KBM-7 (cell line): ENCODE measurements at regions not wholly inside any gene's neighbourhood (a gene's known extent, or its start where the extent isn't known, plus 50 kb on each side); places are given as distances from the start of the nearest gene placed in this dataset.
"Not testable (repeated sequence)": the region's sequence is repeated elsewhere in the genome, so short reads cannot be mapped to it uniquely, and the experiment has no call there.

Experiments
- DNase-seq: peaks from one replicate; pipeline ENCODE4 v3.0.0-alpha.2; 2015
- in situ Hi-C: fragments of 300-500 bp; cut with MboI; formaldehyde crosslinking; loops from 2 replicates; pipeline ENCODE4 v1.14.3; 2020; ENCODE audit warnings: low sequenced_read_pairs, low pct_unique_long_range_greater_than_20kb, mixed read lengths

DNA sequence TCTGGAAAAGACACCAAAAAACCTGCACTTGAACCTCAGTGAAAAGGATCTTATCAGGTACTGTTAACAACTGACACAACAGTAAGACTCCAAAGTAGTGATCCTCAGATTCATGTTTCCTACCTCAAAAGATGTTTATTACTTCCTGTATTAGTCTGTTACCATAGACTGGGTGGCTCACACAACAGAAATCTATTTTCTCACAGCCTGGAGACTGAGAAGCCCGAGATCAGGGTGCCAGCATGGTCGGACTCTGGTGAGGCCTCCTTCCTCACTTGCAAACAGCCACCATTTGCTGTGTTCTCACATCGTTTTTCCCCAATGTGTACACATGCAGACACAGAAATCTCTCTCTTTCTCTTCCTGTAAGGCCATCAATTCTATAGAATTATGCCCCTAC lies 154.0 kb upstream of the THSD7A start:
- peak; percentile 4 for DNase-seq
- in situ Hi-C loops: no loop called here

DNA sequence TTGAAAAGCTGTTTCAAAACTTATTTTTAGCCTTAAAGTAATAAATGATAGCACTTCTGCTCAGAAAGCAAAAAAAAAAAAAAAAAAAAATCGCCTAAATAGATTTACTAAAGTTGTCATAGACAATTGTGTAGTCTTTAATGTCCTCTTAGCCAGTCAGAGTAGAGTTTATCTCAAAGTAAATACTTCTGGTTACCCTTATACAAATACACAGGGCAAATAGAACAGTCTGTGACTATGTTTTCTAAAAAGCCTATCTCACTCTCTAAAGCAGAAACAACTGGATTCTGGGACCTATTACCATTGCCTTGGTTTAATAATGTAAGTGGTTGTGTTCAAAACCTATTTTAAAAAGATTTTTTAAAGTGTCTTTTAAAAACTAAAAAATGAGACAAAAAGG lies 156.2 kb upstream of the THSD7A start:
- DNase-seq: no peak
- in situ Hi-C loops: no loop called here

DNA sequence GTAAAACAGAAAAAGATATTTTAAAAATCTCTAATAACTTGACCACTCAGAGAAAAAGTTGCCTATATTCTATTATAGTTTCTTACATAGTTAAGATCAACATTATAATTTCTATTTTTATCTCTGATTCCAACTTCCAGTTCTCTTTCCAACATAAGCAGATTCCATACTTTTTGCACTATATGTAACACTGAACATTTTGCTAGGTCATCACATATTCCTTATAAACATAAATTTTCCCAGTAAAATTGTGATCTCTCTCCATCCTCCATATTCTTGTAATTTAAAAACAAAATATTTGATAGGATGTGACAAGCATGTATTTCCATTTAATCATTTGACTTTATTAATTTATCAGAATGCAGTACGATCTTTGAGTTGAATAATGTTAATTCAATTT lies 170.4 kb upstream of the THSD7A start:
- in situ Hi-C loops: no loop called here
- DNase-seq: no peak

GRCh38 chr7:12004581-12004980 lies 172.6 kb upstream of the THSD7A start:
- no peak for DNase-seq
- in situ Hi-C loops: no loop called here

DNA sequence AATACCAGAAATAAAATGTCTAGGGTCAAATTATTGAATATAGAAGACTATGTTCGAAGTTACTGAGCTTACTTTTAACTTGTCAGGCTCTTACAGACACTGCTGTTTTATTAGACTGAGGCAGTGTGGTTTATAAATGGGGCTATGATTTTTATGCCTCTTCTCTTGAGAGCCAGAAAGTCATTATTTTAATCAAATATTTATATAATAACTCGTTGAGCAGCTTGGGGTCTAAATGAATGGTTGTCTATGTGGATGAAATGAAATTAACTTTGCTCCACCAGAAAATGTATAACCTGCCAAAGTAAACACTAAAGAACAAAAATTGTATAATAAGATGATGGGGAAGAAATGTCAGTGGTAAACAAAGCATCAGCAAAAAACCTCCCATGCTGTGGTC lies 175.6 kb upstream of the THSD7A start:
- in situ Hi-C loops: no loop called here
- DNase-seq: no peak

GRCh38 chr7:12013983-12014382 lies 182.0 kb upstream of the THSD7A start:
- in situ Hi-C loops: no loop called here

DNA sequence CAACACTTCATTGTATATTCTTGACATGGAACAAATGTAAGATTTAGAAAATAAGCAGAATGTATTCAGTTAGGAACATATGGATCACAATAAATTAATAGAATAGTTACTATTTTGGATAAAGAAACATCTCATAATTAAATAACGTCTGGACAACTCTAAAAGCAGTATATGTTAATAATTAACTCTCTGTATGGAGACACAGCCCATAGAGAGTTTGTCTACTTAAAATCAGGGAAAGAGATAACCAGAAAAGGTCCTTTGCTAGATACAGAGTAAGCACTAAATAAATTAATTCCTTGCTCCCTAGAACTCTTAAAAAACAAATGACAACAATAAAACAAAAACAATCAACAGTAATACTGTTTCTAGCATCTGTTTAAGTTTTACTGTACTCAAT lies 184.4 kb upstream of the THSD7A start:
- DNase-seq: no peak
- in situ Hi-C loops: no loop called here

More at GRCh38 chr7:12013983-12014382, 182.0 kb upstream of the THSD7A start:
- no peak for DNase-seq

DNA sequence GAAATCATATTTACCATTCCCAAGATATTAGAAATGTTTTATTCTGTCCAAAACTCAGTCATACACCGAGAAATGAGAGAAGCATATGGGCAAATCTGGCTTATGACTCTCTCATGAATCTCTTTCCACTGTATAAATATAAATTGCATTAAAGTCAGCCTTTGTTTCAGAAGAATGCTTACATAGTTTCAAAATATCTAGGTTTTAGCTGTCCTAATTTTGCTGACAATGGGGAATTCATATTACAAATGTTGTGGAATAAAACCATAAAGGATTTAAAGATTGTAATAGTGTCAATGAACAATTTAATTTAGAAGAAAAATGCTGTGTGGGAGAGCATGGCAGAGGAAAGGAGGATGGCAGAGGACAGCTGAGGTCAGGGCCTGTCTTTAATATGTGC lies 185.0 kb upstream of the THSD7A start:
- in situ Hi-C loops: no loop called here
- DNase-seq: no peak

GRCh38 chr7:12022011-12022410 lies 189.1 kb upstream of the TMEM106B start:
- in situ Hi-C loops, DNase-seq: not testable (repeated sequence)

DNA sequence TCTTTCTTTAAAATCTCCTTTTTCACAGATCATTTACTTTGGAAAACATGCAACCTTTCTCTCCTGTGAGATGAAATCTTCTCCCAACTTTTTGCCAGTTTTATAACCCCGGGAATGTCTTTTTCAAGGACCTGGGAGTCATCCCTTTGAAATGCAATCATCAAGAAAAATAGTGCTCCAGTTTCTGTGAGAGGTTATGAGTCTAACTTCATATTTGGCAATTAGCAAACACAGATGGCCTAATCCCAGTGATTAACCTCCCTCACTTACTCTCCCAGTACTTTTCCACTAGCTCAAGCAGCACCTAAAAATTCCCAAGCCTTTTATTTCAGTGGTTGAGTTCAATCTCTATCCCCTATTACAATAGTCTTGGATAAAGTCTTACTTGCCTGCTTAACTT lies 185.8 kb upstream of the TMEM106B start:
- no peak for DNase-seq
- in situ Hi-C loops: no loop called here

DNA sequence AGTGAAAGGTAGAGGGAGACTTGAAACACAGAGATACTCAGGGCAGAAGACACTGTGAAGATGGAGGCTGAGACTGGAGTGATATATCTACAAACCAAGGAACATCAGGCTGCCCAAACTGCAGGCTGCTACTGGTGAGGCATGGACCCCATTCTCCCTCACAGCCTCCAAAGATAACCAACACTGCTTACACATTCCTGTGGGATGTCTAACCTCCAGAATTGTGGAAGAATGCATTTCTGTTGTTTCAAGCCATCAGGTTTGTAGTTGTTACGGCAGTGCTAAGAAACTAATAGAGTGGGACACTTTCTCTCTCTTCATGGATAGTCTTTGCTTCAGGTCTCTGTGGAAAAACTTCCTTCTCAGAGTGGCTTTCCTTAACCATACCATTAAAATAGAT lies 182.6 kb upstream of the TMEM106B start:
- DNase-seq: no peak
- in situ Hi-C loops: no loop called here

DNA sequence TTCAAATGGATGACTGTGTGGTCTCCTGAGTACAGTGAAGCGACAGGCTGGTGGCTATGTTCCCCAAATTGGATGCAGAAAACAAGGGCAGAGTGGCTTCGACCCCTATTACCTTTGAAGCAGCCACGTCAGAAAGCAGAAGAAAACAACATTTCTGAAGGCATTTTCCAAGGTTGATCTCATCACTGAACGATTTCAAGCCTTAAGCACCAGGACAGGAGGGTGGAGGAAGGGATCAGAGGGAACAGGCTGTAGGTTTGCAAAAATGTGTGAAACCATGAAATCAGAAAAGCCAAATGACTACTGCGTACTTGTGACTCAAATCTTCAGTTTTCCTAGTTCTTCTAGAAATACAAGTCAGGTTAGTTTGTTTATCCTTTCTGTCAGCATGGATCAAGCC lies 181.0 kb upstream of the TMEM106B start:
- DNase-seq: no peak
- in situ Hi-C loops: no loop called here

- no peak for DNase-seq
- in situ Hi-C loops: no loop called here
Measured at GRCh38 chr7:12031186-12031585, 179.9 kb upstream of the TMEM106B start.

DNA sequence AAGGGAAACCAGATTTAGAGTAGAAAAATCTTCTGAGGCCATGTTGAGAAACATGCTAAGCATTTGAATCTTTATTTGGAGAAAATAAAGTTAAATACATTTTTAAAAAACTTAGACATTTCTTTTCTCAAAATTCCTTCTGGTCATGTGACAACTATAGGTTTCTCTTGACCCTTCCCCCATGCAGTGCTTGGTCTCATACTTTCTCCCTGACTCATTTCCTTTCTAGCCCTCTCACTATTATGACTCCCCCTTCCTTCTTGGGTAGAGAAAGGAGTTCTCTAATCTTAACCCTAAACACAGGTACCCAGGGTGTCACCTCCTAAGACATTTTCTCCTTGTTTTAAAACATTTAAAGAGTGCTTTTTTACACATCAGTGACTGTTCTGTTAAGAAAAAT lies 179.5 kb upstream of the TMEM106B start:
- in situ Hi-C loops: no loop called here
- DNase-seq: peak; percentile 31

- in situ Hi-C loops: no loop called here
- no peak for DNase-seq
Measured at GRCh38 chr7:12032146-12032545, 178.9 kb upstream of the TMEM106B start.

- in situ Hi-C loops, DNase-seq: not testable (repeated sequence)
Measured at GRCh38 chr7:12043457-12043856, 167.6 kb upstream of the TMEM106B start.

GRCh38 chr7:12052211-12052610 lies 158.9 kb upstream of the TMEM106B start:
- no peak for DNase-seq
- in situ Hi-C loops: loop anchor here (25.0 kb wide), 2 partner anchors 260 to 435 kb away; no protein-coding TSS in a partner anchor

- DNase-seq: no peak
- in situ Hi-C loops: loop anchor here (25.0 kb wide), 2 partner anchors 259 to 434 kb away; no protein-coding TSS in a partner anchor
Measured at GRCh38 chr7:12053561-12053960, 157.5 kb upstream of the TMEM106B start.

GRCh38 chr7:12054830-12055229 lies 156.3 kb upstream of the TMEM106B start:
- DNase-seq: no peak
- in situ Hi-C loops: loop anchor here (25.0 kb wide), 2 partner anchors 257 to 432 kb away; no protein-coding TSS in a partner anchor

DNA sequence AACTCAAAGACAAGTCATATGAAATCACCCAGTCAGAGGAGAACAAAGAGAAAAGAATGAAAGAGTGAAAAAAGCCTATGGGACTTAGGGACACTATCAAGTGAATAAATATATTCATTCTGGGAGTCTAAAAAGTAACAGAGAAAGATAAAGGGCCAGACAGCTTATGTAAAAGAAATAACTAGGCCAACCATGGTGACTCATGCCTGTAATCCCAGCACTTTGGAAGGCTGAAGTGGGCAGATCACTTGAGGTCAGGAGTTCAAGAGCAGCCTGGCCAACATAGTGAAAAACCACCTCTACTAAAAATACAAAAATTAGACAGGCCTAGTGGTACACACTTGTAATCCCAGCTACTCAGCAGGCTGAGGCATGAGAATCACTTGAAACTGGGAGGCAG lies 154.7 kb upstream of the TMEM106B start:
- DNase-seq: no peak
- in situ Hi-C loops: loop anchor here (25.0 kb wide), 2 partner anchors 256 to 431 kb away; no protein-coding TSS in a partner anchor

- no peak for DNase-seq
- in situ Hi-C loops: loop anchor here (25.0 kb wide), 2 partner anchors 255 to 430 kb away; no protein-coding TSS in a partner anchor
Measured at GRCh38 chr7:12056977-12057376, 154.1 kb upstream of the TMEM106B start.
